Liver (tissue), 3 donors: ENCODE measurements at regions not wholly inside any gene's neighbourhood (a gene's known extent, or its start where the extent isn't known, plus 50 kb on each side); places are given as distances from the start of the nearest gene placed in this dataset.

ENCODE experiments used
- EGR1 ChIP-seq, 2 donors: IDR thresholded peaks; 2 replicates each; pipeline ENCODE4 v1.6.1; 2016 to 2018; ENCODE audit warnings: antibody characterized with exemption in 2 of 2, low read depth in 2 of 2
- FOXA2 ChIP-seq: IDR thresholded peaks from 2 replicates; pipeline ENCODE4 v1.6.1; 2016; ENCODE audit warnings: antibody characterized with exemption
- GABPA ChIP-seq, 2 donors: IDR thresholded peaks in 1 of 2; conservative IDR thresholded peaks in 1 of 2; 2 replicates each; pipeline ENCODE4 v1.6.1; 2016; ENCODE audit warnings: antibody characterized with exemption in 2 of 2, mild to moderate bottlenecking in 1 of 2, moderate library complexity in 1 of 2
- HNF4G ChIP-seq: IDR thresholded peaks from 2 replicates; pipeline ENCODE4 v1.6.1; 2016; ENCODE audit warnings: antibody characterized with exemption
- RAD21 ChIP-seq, 2 donors: IDR thresholded peaks; 2 replicates each; pipeline ENCODE4 v1.6.1; 2016; ENCODE audit warnings: antibody characterized with exemption in 2 of 2, mild to moderate bottlenecking in 2 of 2
- RXRA ChIP-seq, 2 donors: IDR thresholded peaks; 2 replicates each; pipeline ENCODE4 v1.6.1; 2017 to 2018; ENCODE audit warnings: antibody characterized with exemption in 2 of 2, mild to moderate bottlenecking in 1 of 2
- SP1 ChIP-seq: IDR thresholded peaks from 2 replicates; pipeline ENCODE4 v1.6.1; 2018; ENCODE audit warnings: antibody characterized with exemption, mild to moderate bottlenecking
- TAF1 ChIP-seq: conservative IDR thresholded peaks from 2 replicates; pipeline ENCODE4 v1.6.1; 2016; ENCODE audit warnings: antibody characterized with exemption, mild to moderate bottlenecking
- YY1 ChIP-seq: IDR thresholded peaks from 2 replicates; pipeline ENCODE4 v1.6.1; 2016; ENCODE audit warnings: antibody characterized with exemption, mild to moderate bottlenecking
- TF ChIP-seq, protein P1 (sequence below): IDR thresholded peaks from 2 replicates; pipeline ENCODE4 v1.6.1; 2016; ENCODE audit warnings: antibody characterized with exemption
- TF ChIP-seq, protein P2 (sequence below): IDR thresholded peaks from 2 replicates; pipeline ENCODE4 v1.6.1; 2016; ENCODE audit warnings: antibody characterized with exemption, mild to moderate bottlenecking
- TF ChIP-seq, protein P3 (sequence below): fragments of 150-350 bp; IDR thresholded peaks from 2 replicates; pipeline ENCODE4 v1.5.1; 2017; ENCODE audit warnings: improper control_type of control experiment, low read depth, low read length; ENCODE audit not compliant: missing input control
- TF ChIP-seq, protein P4 (sequence below): IDR thresholded peaks from 2 replicates; pipeline ENCODE4 v1.6.1; 2016; ENCODE audit warnings: antibody characterized with exemption
- TF ChIP-seq, protein P5 (sequence below): IDR thresholded peaks from 2 replicates; pipeline ENCODE4 v1.6.1; 2016; ENCODE audit warnings: antibody characterized with exemption
- donor health status: healthy.
- donor health status: healthy.

DNA sequence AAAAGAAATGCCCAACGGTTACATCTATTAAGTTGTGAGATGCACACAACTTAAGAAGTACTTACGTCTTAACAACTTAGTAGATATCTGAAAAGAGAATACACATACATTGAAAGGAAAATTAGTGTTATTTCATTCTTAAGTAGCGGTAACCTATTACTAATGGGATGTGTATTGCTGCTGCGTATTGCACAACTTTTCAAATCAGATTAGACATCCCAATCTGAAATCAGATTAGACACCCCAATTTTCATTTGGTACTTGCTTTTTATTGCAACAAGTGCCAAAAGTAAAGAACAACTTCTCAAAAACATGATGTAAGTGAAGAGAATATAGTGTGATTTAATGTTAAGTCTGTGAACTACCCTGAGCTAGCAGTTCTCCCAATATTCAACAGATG is 155.5 kb downstream of the DSC3 start:
- TF ChIP-seq, protein P1, sequence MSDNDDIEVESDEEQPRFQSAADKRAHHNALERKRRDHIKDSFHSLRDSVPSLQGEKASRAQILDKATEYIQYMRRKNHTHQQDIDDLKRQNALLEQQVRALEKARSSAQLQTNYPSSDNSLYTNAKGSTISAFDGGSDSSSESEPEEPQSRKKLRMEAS: no peak
- TF ChIP-seq, protein P2, sequence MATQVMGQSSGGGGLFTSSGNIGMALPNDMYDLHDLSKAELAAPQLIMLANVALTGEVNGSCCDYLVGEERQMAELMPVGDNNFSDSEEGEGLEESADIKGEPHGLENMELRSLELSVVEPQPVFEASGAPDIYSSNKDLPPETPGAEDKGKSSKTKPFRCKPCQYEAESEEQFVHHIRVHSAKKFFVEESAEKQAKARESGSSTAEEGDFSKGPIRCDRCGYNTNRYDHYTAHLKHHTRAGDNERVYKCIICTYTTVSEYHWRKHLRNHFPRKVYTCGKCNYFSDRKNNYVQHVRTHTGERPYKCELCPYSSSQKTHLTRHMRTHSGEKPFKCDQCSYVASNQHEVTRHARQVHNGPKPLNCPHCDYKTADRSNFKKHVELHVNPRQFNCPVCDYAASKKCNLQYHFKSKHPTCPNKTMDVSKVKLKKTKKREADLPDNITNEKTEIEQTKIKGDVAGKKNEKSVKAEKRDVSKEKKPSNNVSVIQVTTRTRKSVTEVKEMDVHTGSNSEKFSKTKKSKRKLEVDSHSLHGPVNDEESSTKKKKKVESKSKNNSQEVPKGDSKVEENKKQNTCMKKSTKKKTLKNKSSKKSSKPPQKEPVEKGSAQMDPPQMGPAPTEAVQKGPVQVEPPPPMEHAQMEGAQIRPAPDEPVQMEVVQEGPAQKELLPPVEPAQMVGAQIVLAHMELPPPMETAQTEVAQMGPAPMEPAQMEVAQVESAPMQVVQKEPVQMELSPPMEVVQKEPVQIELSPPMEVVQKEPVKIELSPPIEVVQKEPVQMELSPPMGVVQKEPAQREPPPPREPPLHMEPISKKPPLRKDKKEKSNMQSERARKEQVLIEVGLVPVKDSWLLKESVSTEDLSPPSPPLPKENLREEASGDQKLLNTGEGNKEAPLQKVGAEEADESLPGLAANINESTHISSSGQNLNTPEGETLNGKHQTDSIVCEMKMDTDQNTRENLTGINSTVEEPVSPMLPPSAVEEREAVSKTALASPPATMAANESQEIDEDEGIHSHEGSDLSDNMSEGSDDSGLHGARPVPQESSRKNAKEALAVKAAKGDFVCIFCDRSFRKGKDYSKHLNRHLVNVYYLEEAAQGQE: no peak
- TF ChIP-seq RAD21 (IDR thresholded peaks at IDR 0.05): no peak
- TF ChIP-seq YY1: no peak
- TF ChIP-seq TAF1: no peak
- TF ChIP-seq, protein P3, sequence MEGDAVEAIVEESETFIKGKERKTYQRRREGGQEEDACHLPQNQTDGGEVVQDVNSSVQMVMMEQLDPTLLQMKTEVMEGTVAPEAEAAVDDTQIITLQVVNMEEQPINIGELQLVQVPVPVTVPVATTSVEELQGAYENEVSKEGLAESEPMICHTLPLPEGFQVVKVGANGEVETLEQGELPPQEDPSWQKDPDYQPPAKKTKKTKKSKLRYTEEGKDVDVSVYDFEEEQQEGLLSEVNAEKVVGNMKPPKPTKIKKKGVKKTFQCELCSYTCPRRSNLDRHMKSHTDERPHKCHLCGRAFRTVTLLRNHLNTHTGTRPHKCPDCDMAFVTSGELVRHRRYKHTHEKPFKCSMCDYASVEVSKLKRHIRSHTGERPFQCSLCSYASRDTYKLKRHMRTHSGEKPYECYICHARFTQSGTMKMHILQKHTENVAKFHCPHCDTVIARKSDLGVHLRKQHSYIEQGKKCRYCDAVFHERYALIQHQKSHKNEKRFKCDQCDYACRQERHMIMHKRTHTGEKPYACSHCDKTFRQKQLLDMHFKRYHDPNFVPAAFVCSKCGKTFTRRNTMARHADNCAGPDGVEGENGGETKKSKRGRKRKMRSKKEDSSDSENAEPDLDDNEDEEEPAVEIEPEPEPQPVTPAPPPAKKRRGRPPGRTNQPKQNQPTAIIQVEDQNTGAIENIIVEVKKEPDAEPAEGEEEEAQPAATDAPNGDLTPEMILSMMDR: no peak
- TF ChIP-seq GABPA (IDR thresholded peaks at IDR 0.05 in 1 of 2, conservative IDR thresholded peaks at IDR 0.05 in 1 of 2): no peak
- TF ChIP-seq EGR1 (IDR thresholded peaks at IDR 0.05; ENCODE audit: low read depth in 2 of 2): no peak
- no peak for TF ChIP-seq HNF4G
- TF ChIP-seq SP1: no peak
- TF ChIP-seq, protein P4, sequence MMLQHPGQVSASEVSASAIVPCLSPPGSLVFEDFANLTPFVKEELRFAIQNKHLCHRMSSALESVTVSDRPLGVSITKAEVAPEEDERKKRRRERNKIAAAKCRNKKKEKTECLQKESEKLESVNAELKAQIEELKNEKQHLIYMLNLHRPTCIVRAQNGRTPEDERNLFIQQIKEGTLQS: no peak
- TF ChIP-seq RXRA (IDR thresholded peaks at IDR 0.05): no peak
- no peak for TF ChIP-seq FOXA2
- TF ChIP-seq, protein P5, sequence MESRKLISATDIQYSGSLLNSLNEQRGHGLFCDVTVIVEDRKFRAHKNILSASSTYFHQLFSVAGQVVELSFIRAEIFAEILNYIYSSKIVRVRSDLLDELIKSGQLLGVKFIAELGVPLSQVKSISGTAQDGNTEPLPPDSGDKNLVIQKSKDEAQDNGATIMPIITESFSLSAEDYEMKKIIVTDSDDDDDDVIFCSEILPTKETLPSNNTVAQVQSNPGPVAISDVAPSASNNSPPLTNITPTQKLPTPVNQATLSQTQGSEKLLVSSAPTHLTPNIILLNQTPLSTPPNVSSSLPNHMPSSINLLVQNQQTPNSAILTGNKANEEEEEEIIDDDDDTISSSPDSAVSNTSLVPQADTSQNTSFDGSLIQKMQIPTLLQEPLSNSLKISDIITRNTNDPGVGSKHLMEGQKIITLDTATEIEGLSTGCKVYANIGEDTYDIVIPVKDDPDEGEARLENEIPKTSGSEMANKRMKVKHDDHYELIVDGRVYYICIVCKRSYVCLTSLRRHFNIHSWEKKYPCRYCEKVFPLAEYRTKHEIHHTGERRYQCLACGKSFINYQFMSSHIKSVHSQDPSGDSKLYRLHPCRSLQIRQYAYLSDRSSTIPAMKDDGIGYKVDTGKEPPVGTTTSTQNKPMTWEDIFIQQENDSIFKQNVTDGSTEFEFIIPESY: no peak
